ENCODE measurements at regions not wholly inside any gene's neighbourhood (a gene's known extent, or its start where the extent isn't known, plus 50 kb on each side); places are given as distances from the start of the nearest gene placed in this dataset.

GRCh38 chr18:39550701-39551100 is 1985.1 kb upstream of the CELF4 start:
- H3K27ac ChIP-seq, result no peak overlapping the region
- TF ChIP-seq CTCF (conservative IDR thresholded peaks at IDR 0.05), result no peak

GRCh38 chr18:39549144-39549543 is 1983.5 kb upstream of the CELF4 start:
- H3K27ac ChIP-seq, result no peak overlapping the region
- no peak for TF ChIP-seq CTCF (conservative IDR thresholded peaks at IDR 0.05)

GRCh38 chr18:39531659-39532058 is 1966.1 kb upstream of the CELF4 start:
- TF ChIP-seq CTCF (conservative IDR thresholded peaks at IDR 0.05), result no peak
- H3K27ac ChIP-seq, result no peak overlapping the region

- H3K27ac ChIP-seq, result no peak overlapping the region
- TF ChIP-seq CTCF (conservative IDR thresholded peaks at IDR 0.05), result no peak
These were observed 1963.8 kb upstream of the CELF4 start for GRCh38 chr18:39529358-39529757.

- no peak for TF ChIP-seq CTCF (conservative IDR thresholded peaks at IDR 0.05)
- no peak overlapping the region for H3K27ac ChIP-seq
These were observed 1961.9 kb upstream of the CELF4 start for GRCh38 chr18:39527465-39527864.

GRCh38 chr18:39524370-39524769 is 1958.8 kb upstream of the CELF4 start:
- TF ChIP-seq CTCF (conservative IDR thresholded peaks at IDR 0.05), result no peak
- H3K27ac ChIP-seq, result no peak overlapping the region

- TF ChIP-seq CTCF (conservative IDR thresholded peaks at IDR 0.05), result no peak
- no peak overlapping the region for H3K27ac ChIP-seq
These were observed 1957.7 kb upstream of the CELF4 start for GRCh38 chr18:39523281-39523680.

GRCh38 chr18:39521164-39521563 is 1955.6 kb upstream of the CELF4 start:
- H3K27ac ChIP-seq, result no peak overlapping the region
- no peak for TF ChIP-seq CTCF (conservative IDR thresholded peaks at IDR 0.05)

All from VCaP (cell line).